ENCODE measurements at regions not wholly inside any gene's neighbourhood (a gene's known extent, or its start where the extent isn't known, plus 50 kb on each side); places are given as distances from the start of the nearest gene placed in this dataset.
A peak's percentile ranks its signal among the peaks of the same experiment; 100 is the strongest.

DNA sequence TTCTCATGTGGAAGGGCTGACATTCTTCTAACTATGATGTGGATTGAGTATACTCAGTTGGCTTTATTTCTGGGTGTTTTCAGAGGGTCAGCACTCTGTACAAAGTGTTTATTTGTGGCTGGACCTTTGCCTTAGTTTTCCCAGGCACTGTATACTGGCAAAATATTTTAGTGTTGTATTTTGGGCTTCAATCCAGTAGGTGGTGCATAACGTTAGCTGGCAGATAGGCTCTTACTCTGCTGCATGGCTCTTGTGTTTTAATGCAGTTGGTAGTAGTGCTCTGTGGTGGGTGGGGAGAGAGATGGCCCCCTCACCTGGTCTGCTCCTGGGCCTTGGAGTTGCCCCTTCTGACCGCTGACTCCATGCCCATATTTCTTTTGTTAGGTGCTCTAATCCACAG lies 75.6 kb upstream of the REG3A start:
- no peak for TF ChIP-seq POLR2A (IDR thresholded peaks at IDR 0.05)
- TF ChIP-seq, protein P1, sequence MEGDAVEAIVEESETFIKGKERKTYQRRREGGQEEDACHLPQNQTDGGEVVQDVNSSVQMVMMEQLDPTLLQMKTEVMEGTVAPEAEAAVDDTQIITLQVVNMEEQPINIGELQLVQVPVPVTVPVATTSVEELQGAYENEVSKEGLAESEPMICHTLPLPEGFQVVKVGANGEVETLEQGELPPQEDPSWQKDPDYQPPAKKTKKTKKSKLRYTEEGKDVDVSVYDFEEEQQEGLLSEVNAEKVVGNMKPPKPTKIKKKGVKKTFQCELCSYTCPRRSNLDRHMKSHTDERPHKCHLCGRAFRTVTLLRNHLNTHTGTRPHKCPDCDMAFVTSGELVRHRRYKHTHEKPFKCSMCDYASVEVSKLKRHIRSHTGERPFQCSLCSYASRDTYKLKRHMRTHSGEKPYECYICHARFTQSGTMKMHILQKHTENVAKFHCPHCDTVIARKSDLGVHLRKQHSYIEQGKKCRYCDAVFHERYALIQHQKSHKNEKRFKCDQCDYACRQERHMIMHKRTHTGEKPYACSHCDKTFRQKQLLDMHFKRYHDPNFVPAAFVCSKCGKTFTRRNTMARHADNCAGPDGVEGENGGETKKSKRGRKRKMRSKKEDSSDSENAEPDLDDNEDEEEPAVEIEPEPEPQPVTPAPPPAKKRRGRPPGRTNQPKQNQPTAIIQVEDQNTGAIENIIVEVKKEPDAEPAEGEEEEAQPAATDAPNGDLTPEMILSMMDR (IDR thresholded peaks at IDR 0.05): peak in 1 of 6 experiments; percentile 7

All from adrenal gland (tissue), 5 donors.